ENCODE measurements at regions not wholly inside any gene's neighbourhood (a gene's known extent, or its start where the extent isn't known, plus 50 kb on each side); places are given as distances from the start of the nearest gene placed in this dataset.

DNA sequence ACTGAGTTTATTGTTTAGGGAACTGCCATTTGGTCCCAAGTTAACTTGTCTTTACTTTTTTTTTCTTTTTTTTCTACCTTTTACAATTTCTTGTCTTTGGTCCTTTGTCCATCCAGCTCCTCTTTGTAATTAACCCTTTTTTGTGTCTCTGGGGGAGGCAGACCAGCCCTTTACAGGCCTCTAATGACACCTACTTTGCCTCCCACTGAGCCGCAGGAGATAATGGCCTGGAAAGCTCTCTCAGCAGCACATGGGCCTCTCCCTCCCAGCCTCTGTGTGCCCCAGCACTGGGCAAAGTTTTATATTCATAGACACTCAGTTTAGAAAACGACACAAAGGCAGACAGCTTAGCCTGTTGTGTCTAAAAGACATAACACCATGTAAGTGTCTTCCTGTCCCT lies 480.4 kb downstream of the SOX6 start:
- TF ChIP-seq, protein P1, sequence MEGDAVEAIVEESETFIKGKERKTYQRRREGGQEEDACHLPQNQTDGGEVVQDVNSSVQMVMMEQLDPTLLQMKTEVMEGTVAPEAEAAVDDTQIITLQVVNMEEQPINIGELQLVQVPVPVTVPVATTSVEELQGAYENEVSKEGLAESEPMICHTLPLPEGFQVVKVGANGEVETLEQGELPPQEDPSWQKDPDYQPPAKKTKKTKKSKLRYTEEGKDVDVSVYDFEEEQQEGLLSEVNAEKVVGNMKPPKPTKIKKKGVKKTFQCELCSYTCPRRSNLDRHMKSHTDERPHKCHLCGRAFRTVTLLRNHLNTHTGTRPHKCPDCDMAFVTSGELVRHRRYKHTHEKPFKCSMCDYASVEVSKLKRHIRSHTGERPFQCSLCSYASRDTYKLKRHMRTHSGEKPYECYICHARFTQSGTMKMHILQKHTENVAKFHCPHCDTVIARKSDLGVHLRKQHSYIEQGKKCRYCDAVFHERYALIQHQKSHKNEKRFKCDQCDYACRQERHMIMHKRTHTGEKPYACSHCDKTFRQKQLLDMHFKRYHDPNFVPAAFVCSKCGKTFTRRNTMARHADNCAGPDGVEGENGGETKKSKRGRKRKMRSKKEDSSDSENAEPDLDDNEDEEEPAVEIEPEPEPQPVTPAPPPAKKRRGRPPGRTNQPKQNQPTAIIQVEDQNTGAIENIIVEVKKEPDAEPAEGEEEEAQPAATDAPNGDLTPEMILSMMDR (IDR thresholded peaks at IDR 0.05; ENCODE audit: extremely low read depth, missing control alignments) = no peak
- no peak for DNase-seq (ENCODE audit: low spot score)

DNA sequence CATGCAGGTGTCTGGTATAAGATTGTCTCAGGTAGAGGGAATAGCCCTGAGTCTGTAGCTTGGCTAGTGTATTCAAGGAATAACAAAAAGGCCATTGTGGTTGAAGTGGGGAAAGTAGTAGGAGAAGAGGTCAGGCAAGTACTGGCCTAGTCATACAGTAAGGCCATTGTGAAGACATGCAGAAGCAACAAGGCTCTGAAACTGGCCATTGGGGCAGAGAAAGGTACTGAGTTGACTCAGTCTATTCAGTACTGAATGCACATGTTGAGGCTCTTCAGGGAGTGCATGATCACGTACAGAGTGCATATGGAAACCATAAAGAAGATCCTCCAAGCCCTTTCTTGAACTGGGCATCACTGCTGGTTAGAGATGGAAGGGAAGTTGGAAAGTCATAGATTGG lies 477.6 kb downstream of the SOX6 start:
- TF ChIP-seq, protein P1 (IDR thresholded peaks at IDR 0.05; ENCODE audit: extremely low read depth, missing control alignments) = no peak
- DNase-seq (ENCODE audit: low spot score) = no peak

DNA sequence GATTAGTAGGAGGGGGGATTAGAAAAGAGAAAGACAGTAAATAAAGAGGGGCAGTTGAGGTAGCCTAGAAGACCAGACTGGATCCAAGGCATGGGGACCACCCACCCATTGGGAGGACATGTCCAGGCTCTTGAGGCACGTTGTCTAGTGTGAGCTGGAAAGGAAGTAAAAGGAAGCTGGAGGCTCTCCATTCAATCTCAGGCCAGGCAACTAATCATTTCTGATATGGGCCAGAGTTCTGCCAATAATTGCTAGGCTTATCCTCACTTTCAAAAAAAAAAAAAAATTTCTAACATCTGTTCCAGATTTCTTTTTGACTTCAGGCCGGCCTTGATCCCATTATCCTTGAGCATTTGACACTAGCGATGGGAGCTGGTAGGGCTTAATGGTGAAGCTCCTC lies 476.1 kb downstream of the SOX6 start:
- no peak for DNase-seq (ENCODE audit: low spot score)
- TF ChIP-seq, protein P1 (IDR thresholded peaks at IDR 0.05; ENCODE audit: extremely low read depth, missing control alignments) = no peak

DNA sequence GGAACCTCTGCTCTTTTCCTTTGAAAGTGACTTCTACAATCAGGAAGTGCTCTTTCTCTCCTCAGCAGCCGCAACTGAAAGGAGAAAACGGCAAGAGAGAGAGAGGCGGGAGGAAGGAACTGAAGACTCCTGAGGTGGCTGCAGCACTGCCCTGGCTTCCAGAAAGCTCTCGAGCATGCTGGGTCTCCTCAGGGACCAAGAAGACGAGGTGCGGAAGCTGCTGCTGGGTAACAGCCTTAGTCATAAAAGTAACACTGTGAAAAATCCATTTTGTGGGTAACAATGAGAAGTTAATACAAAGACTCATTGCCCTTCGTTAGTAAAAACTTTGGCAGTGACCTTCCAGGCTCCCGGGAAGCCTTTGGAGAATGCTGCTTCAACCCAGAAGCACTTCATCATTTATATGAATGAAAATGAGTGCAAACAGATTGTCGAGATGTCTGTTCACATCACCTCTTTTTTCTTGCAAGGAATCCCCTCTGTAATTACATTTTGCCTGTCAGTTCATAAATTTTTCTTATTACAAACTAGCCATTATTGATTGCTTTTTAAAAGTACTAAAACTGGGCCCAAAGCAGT lies 473.4 kb downstream of the SOX6 start:
- TF ChIP-seq, protein P1 (IDR thresholded peaks at IDR 0.05; ENCODE audit: extremely low read depth, missing control alignments) = no peak
- DNase-seq (ENCODE audit: low spot score) = no peak

DNA sequence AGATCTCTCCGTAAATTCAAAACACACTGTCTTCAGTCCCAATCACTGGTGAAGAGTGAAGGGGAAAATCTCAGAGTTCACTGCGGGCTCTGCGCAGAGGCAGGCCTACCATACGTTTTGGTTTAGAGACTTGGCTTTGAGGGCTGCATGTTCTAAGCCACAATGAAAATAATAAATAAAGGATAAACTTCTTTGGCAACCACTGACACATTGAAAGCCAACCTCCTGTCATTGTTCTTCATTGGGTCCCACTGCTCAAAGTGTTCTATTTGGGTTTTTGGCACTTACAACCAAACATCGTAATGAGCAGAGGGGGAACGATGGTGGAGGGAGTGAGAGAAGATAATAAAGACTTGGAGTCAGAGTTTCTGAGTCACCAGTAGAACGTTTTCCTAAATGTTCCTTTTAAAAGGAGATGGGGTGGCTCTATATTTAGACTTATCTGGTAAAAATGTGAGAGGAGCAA lies 472.9 kb downstream of the SOX6 start:
- TF ChIP-seq, protein P1 (IDR thresholded peaks at IDR 0.05; ENCODE audit: extremely low read depth, missing control alignments) = no peak

DNA sequence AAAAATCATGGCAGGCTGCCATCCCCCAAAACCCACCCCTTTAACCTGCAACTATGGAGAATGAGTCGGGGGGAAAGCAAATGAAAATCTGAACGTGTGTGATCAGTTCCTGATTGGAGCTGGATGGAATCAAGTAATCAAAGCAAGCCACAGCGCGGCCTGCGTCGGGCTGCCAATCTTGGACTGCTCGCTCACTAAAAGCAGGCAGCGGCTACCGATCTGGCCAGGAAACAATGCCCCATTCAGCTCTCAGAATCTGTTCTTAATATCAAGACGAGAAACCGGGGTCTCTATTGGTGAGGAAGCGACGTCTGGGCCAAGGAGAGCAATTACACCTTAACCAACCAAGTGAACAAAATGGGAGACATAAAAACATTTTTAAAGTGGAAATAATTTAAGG lies 472.2 kb downstream of the SOX6 start:
- DNase-seq (ENCODE audit: low spot score) = no peak
- TF ChIP-seq, protein P1 (IDR thresholded peaks at IDR 0.05; ENCODE audit: extremely low read depth, missing control alignments) = no peak

More for the DNA sequence above, 472.9 kb downstream of the SOX6 start:
- DNase-seq (ENCODE audit: low spot score) = no peak

DNA sequence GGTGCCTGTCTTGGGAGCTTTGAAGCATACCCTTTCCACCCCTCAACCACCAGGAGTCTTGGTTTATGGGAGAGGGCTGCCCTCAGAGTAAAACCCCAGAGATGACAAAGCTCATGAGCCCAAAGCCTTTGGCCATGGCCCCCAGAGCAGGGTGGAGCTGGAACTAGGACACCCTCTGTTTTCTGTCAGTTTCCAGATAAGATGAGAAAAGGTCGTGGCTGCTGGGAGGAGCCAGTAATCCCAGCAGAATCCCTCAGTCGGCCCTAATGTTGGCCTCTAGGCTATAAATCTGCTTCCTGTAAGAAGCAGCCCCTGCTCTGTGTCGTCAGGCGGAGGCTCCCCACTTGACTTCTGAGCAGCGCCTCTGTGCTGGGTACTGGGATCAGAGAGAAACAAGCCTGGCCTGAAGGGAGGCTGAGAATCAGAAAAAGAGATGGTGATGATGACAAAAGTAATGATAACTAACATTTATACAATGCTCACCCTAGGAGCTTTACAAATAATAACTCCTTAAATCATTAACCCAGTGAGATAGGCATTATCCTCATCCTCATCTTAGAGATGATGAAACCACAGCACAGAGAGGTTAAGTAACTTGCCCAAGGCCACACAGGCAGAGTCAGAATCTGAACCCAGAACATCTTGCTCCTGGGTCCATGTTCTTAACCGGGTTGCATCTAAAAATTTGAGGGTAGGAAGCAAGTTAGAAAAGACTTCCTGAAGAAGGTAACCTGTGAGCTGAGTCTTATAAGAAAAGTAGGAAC lies 471.4 kb downstream of the SOX6 start:
- TF ChIP-seq, protein P1 (IDR thresholded peaks at IDR 0.05; ENCODE audit: extremely low read depth, missing control alignments) = no peak
- no peak for DNase-seq (ENCODE audit: low spot score)

Measured in GM20000 (cell line).